NT2/D1 (cell line): ENCODE measurements at regions not wholly inside any gene's neighbourhood (a gene's known extent, or its start where the extent isn't known, plus 50 kb on each side); places are given as distances from the start of the nearest gene placed in this dataset.

ENCODE experiments used
- DNase-seq: peaks from one replicate; pipeline ENCODE4 v3.0.0-alpha.2; 2011; ENCODE audit warnings: low read depth, low spot score
- H3K27me3 ChIP-seq: 2 replicates; pipeline ENCODE4 v1.6.0; 2011; ENCODE audit warnings: mild to moderate bottlenecking; ENCODE audit not compliant: insufficient read length, insufficient read depth
- H3K36me3 ChIP-seq: 2 replicates; pipeline ENCODE4 v1.6.1; 2011; ENCODE audit warnings: mild to moderate bottlenecking, low read length, mixed read lengths; ENCODE audit not compliant: insufficient read depth, insufficient read length
- H3K4me1 ChIP-seq: 2 replicates; pipeline ENCODE4 v1.5.1; 2011; ENCODE audit not compliant: insufficient read depth, insufficient read length
- H3K4me3 ChIP-seq: 2 replicates; pipeline ENCODE4 v1.5.1; 2011; ENCODE audit warnings: low read depth; ENCODE audit not compliant: insufficient read length
- H3K9ac ChIP-seq: 2 replicates; pipeline ENCODE4 v1.6.0; 2011; ENCODE audit warnings: low read depth; ENCODE audit not compliant: insufficient read length
- H3K9me3 ChIP-seq: 2 replicates; pipeline ENCODE4 v1.5.1; 2011; ENCODE audit warnings: mild to moderate bottlenecking, low read length; ENCODE audit not compliant: insufficient read depth
- SUZ12 ChIP-seq: IDR thresholded peaks from 2 replicates; pipeline ENCODE4 v1.6.1; 2011; ENCODE audit not compliant: insufficient read length, insufficient read depth; ENCODE audit errors: extremely low read depth
- YY1 ChIP-seq: IDR thresholded peaks from 2 replicates; pipeline ENCODE4 v1.6.1; 2011; ENCODE audit not compliant: insufficient read length, insufficient read depth
- ZNF274 ChIP-seq: IDR thresholded peaks from 2 replicates; pipeline ENCODE4 v1.6.1; 2011; ENCODE audit warnings: mild to moderate bottlenecking, low read depth, low read length

DNA sequence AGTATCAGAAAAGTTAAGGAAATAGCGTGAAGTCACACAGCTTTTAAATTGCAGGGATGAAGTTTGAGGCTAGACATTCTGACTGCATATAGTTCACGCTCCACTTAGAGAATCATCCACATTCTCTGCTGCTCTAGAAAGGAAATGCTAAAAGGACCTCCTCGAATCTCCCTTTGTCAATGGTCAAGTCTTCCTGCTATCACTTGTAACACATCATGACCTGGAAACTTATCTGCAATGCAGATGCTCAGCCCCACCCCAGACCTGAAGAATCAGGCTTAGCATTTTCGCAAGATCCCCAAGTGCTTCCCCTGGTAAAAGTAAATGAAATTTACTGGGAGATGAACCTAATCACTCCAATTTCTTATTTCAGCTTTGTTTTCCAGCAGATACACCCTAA is 372.1 kb downstream of the LIG4 start:
- Histone ChIP-seq H3K4me1 (no peaks in the 10 kb centered on the region), H3K9ac (no peak overlapping the region), H3K27me3 (no peaks in the 10 kb centered on the region), H3K4me3 (no peak overlapping the region), H3K9me3 (no peaks in the 10 kb centered on the region), H3K36me3 (no peaks in the 10 kb centered on the region)
- DNase-seq: no peak
- TF ChIP-seq SUZ12 (no peak), ZNF274 (no peak), YY1 (no peak)

GRCh38 chr13:107842562-107843180 is 372.7 kb downstream of the LIG4 start:
- TF ChIP-seq SUZ12 (no peak), YY1 (no peak), ZNF274 (no peak)
- H3K9ac ChIP-seq: no peak overlapping the region
- no peak overlapping the region for H3K4me3 ChIP-seq
- no peaks in the 10 kb centered on the region for H3K4me1 ChIP-seq
- no peaks in the 10 kb centered on the region for H3K36me3 ChIP-seq
- no peak for DNase-seq
- H3K27me3 ChIP-seq: no peaks in the 10 kb centered on the region
- no peaks in the 10 kb centered on the region for H3K9me3 ChIP-seq

GRCh38 chr13:107838588-107839161 is 376.7 kb downstream of the LIG4 start:
- H3K27me3 ChIP-seq: no peaks in the 10 kb centered on the region
- no peak for DNase-seq
- H3K36me3 ChIP-seq: no peaks in the 10 kb centered on the region
- no peaks in the 10 kb centered on the region for H3K4me1 ChIP-seq
- H3K9me3 ChIP-seq: no peaks in the 10 kb centered on the region
- H3K4me3 ChIP-seq: no peak overlapping the region
- no peak overlapping the region for H3K9ac ChIP-seq
- TF ChIP-seq ZNF274 (no peak), YY1 (no peak), SUZ12 (no peak)

GRCh38 chr13:107836685-107837084 is 378.7 kb downstream of the LIG4 start:
- Histone ChIP-seq H3K4me3 (no peak overlapping the region), H3K9ac (no peak overlapping the region), H3K4me1 (no peaks in the 10 kb centered on the region), H3K27me3 (no peaks in the 10 kb centered on the region), H3K36me3 (no peaks in the 10 kb centered on the region), H3K9me3 (no peaks in the 10 kb centered on the region)
- no peak for DNase-seq
- TF ChIP-seq ZNF274: no peak

GRCh38 chr13:107835339-107836018 is 379.9 kb downstream of the LIG4 start:
- no peaks in the 10 kb centered on the region for H3K4me1 ChIP-seq
- no peak overlapping the region for H3K9ac ChIP-seq
- DNase-seq: no peak
- no peaks in the 10 kb centered on the region for H3K36me3 ChIP-seq
- H3K27me3 ChIP-seq: no peaks in the 10 kb centered on the region
- no peak for TF ChIP-seq YY1
- TF ChIP-seq ZNF274: no peak
- no peak for TF ChIP-seq SUZ12
- no peaks in the 10 kb centered on the region for H3K9me3 ChIP-seq
- H3K4me3 ChIP-seq: no peak overlapping the region

DNA sequence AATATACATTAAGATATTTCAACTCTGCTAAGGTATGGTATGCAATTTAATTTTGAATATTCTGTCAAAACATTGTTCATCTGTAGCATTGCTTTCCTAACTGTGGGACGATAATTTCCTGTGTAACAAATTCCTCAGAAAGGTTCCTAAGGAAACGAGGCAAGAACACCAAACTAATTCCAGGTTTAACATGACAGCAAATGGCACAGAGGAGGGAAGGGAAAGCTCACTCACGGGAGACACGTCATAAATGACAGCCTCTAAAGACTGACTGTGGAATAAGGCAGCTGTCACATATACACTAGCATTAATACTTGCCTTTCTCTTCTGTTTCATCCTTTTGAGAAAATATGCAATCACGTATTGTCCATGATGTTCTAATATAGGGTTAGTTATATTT is 380.6 kb downstream of the LIG4 start:
- TF ChIP-seq YY1 (no peak), ZNF274 (no peak), SUZ12 (no peak)
- H3K36me3 ChIP-seq: no peaks in the 10 kb centered on the region
- H3K9me3 ChIP-seq: no peaks in the 10 kb centered on the region
- no peaks in the 10 kb centered on the region for H3K4me1 ChIP-seq
- no peaks in the 10 kb centered on the region for H3K27me3 ChIP-seq
- no peak for DNase-seq
- no peak overlapping the region for H3K9ac ChIP-seq
- H3K4me3 ChIP-seq: no peak overlapping the region

GRCh38 chr13:107834281-107834680 is 381.1 kb downstream of the LIG4 start:
- TF ChIP-seq SUZ12: no peak
- no peak for TF ChIP-seq ZNF274
- TF ChIP-seq YY1: no peak
- Histone ChIP-seq H3K36me3 (no peaks in the 10 kb centered on the region), H3K9ac (no peak overlapping the region)

More at GRCh38 chr13:107834281-107834680, 381.1 kb downstream of the LIG4 start:
- DNase-seq: no peak
- H3K4me1 ChIP-seq: no peaks in the 10 kb centered on the region
- no peak overlapping the region for H3K4me3 ChIP-seq
- H3K27me3 ChIP-seq: no peaks in the 10 kb centered on the region
- H3K9me3 ChIP-seq: no peaks in the 10 kb centered on the region
